ENCODE measurements at regions not wholly inside any gene's neighbourhood (a gene's known extent, or its start where the extent isn't known, plus 50 kb on each side); places are given as distances from the start of the nearest gene placed in this dataset.

DNA sequence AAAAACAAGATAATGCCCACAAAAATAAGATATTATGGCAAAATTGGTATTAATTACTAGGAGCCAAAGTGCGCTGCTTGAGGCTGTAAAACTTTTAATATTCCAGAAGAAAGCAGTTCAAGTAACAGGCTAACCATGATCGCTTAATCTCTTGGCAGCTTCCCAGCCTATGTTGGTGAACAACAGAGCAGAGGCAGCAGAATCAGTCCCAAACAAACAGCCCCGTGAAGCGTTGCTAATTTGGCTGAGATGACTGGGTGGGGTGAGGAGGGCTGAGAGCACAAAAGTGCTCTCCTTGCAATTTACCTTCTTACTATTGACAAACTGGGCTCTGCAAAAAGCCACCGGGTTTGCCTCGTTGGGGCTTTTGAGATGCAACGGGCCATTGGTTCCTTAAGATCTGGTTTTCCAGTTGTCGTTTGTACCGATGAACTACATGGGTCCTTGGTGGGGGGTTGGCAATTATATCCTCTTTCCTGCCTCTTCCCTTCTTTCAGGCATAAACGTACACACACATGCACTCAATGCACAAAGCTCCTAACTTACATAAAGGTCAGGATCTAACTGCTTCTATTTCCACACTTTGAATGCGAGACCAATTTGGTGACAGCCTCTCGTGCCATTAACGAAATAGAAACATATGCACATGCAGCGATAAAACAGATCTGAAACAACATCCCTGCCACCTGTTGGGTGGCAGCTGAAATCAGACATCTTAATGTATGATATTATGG lies 407.6 kb upstream of the CADM1 start (continued):
- TF ChIP-seq, protein P1, sequence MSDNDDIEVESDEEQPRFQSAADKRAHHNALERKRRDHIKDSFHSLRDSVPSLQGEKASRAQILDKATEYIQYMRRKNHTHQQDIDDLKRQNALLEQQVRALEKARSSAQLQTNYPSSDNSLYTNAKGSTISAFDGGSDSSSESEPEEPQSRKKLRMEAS (IDR thresholded peaks at IDR 0.05): no peak
- TF ChIP-seq, protein P2, sequence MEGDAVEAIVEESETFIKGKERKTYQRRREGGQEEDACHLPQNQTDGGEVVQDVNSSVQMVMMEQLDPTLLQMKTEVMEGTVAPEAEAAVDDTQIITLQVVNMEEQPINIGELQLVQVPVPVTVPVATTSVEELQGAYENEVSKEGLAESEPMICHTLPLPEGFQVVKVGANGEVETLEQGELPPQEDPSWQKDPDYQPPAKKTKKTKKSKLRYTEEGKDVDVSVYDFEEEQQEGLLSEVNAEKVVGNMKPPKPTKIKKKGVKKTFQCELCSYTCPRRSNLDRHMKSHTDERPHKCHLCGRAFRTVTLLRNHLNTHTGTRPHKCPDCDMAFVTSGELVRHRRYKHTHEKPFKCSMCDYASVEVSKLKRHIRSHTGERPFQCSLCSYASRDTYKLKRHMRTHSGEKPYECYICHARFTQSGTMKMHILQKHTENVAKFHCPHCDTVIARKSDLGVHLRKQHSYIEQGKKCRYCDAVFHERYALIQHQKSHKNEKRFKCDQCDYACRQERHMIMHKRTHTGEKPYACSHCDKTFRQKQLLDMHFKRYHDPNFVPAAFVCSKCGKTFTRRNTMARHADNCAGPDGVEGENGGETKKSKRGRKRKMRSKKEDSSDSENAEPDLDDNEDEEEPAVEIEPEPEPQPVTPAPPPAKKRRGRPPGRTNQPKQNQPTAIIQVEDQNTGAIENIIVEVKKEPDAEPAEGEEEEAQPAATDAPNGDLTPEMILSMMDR (IDR thresholded peaks at IDR 0.05; ENCODE audit: low read depth, low read length, missing input control): no peak
- TF ChIP-seq SP1 (IDR thresholded peaks at IDR 0.05) (no peak), NR2F2 (IDR thresholded peaks at IDR 0.05) (no peak), JUND (IDR thresholded peaks at IDR 0.05) (no peak), RXRA (IDR thresholded peaks at IDR 0.05) (no peak), FOXA1 (IDR thresholded peaks at IDR 0.05) (no peak), GABPA (IDR thresholded peaks at IDR 0.05 in 1 of 2, conservative IDR thresholded peaks at IDR 0.05 in 1 of 2) (no peak), RAD21 (IDR thresholded peaks at IDR 0.05) (no peak)

DNA sequence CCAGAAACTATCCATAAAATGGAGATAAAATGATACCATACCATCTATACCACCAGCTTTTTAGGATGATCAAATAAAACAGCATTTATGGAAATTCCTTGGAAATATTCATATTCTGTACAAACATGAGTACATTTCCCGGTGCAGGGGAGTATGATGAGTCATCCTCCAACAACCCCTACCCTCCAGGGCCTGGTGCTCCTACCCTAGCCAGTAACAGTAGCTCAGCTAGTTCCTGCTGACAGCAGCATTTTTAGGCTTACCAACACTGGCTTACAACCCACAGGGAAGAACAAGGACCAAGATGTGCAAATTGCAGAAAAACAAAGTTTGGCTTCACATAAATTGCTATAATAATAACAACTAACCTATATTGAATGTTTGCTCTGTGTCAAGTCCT lies 406.2 kb upstream of the CADM1 start:
- H3K4me1 ChIP-seq (ENCODE audit: control insufficient read depth in 4 of 4, insufficient read depth in 4 of 4, low read length in 3 of 4): no peaks in the 10 kb centered on the region
- DNase-seq (ENCODE audit: low spot score): no peak
- no peak overlapping the region for H3K4me3 ChIP-seq (ENCODE audit: low read depth in 1 of 3, low read length in 3 of 3)
- H3K27me3 ChIP-seq (ENCODE audit: control insufficient read depth in 4 of 4, insufficient read depth in 4 of 4, low read length in 3 of 4): peaks cover 0 to 6% (median 0%) of the 10 kb centered on the region in 4 donors
- TF ChIP-seq, protein P2 (IDR thresholded peaks at IDR 0.05; ENCODE audit: low read depth, low read length, missing input control): no peak
- TF ChIP-seq, protein P3, sequence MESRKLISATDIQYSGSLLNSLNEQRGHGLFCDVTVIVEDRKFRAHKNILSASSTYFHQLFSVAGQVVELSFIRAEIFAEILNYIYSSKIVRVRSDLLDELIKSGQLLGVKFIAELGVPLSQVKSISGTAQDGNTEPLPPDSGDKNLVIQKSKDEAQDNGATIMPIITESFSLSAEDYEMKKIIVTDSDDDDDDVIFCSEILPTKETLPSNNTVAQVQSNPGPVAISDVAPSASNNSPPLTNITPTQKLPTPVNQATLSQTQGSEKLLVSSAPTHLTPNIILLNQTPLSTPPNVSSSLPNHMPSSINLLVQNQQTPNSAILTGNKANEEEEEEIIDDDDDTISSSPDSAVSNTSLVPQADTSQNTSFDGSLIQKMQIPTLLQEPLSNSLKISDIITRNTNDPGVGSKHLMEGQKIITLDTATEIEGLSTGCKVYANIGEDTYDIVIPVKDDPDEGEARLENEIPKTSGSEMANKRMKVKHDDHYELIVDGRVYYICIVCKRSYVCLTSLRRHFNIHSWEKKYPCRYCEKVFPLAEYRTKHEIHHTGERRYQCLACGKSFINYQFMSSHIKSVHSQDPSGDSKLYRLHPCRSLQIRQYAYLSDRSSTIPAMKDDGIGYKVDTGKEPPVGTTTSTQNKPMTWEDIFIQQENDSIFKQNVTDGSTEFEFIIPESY (IDR thresholded peaks at IDR 0.05): no peak
- TF ChIP-seq EGR1 (IDR thresholded peaks at IDR 0.05; ENCODE audit: low read depth in 2 of 2) (no peak), HNF4G (IDR thresholded peaks at IDR 0.05) (no peak), SP1 (IDR thresholded peaks at IDR 0.05) (no peak), FOXA2 (IDR thresholded peaks at IDR 0.05) (no peak), GABPA (IDR thresholded peaks at IDR 0.05 in 1 of 2, conservative IDR thresholded peaks at IDR 0.05 in 1 of 2) (no peak), YY1 (IDR thresholded peaks at IDR 0.05) (no peak), JUND (IDR thresholded peaks at IDR 0.05) (no peak), RAD21 (IDR thresholded peaks at IDR 0.05) (no peak)
- TF ChIP-seq, protein P4, sequence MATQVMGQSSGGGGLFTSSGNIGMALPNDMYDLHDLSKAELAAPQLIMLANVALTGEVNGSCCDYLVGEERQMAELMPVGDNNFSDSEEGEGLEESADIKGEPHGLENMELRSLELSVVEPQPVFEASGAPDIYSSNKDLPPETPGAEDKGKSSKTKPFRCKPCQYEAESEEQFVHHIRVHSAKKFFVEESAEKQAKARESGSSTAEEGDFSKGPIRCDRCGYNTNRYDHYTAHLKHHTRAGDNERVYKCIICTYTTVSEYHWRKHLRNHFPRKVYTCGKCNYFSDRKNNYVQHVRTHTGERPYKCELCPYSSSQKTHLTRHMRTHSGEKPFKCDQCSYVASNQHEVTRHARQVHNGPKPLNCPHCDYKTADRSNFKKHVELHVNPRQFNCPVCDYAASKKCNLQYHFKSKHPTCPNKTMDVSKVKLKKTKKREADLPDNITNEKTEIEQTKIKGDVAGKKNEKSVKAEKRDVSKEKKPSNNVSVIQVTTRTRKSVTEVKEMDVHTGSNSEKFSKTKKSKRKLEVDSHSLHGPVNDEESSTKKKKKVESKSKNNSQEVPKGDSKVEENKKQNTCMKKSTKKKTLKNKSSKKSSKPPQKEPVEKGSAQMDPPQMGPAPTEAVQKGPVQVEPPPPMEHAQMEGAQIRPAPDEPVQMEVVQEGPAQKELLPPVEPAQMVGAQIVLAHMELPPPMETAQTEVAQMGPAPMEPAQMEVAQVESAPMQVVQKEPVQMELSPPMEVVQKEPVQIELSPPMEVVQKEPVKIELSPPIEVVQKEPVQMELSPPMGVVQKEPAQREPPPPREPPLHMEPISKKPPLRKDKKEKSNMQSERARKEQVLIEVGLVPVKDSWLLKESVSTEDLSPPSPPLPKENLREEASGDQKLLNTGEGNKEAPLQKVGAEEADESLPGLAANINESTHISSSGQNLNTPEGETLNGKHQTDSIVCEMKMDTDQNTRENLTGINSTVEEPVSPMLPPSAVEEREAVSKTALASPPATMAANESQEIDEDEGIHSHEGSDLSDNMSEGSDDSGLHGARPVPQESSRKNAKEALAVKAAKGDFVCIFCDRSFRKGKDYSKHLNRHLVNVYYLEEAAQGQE (IDR thresholded peaks at IDR 0.05): no peak
- H3K9ac ChIP-seq (ENCODE audit: low read depth in 1 of 2, low read length in 2 of 2): no peak overlapping the region
- H3K27ac ChIP-seq (ENCODE audit: low read depth in 1 of 2, low read length in 2 of 2): no peak overlapping the region
- no peaks in the 10 kb centered on the region for H3K9me3 ChIP-seq (ENCODE audit: control insufficient read depth in 4 of 4, low read length in 3 of 4)
- WGBS: 82% methylated on average over 1 of the region's 1 CpG
- H3K36me3 ChIP-seq (ENCODE audit: control insufficient read depth in 4 of 4, insufficient read depth in 3 of 4, low read depth in 1 of 4, low read length in 3 of 4): no peaks in the 10 kb centered on the region
